ENCODE measurements at regions not wholly inside any gene's neighbourhood (a gene's known extent, or its start where the extent isn't known, plus 50 kb on each side); places are given as distances from the start of the nearest gene placed in this dataset.

DNA sequence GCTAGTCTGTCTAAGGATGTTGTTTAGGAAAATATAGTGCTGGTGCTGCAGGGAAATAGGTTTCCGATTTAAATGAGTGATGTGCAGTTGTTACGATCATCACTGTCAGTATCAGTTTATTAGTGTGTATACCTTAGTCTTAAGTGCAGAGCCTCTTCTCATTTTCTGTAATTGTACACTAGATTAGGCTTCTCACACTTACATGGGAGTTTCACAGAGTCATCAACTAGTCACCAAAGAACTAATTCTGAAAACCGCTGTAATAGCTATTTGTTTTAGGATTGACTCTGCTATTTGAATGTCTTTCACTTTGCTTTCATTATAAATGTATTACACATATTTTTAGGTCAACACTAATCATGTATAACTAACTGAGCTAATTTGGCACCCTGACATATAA lies 99.8 kb upstream of the ZEB2 start:
- TF ChIP-seq CTCF (conservative IDR thresholded peaks at IDR 0.05; ENCODE audit: low read depth, low read length) (no peak), EZH2 (IDR thresholded peaks at IDR 0.05; ENCODE audit: borderline replicate concordance, low read depth, low read length, poor library complexity, severe bottlenecking) (no peak)
